HK-2 (cell line): ENCODE measurements at regions not wholly inside any gene's neighbourhood (a gene's known extent, or its start where the extent isn't known, plus 50 kb on each side); places are given as distances from the start of the nearest gene placed in this dataset.

Experiments used
- DNase-seq: peaks from one replicate; pipeline ENCODE4 v3.0.0-alpha.2; 2018; ENCODE audit not compliant: unreplicated experiment

GRCh38 chr4:108527723-108528122, 92.7 kb upstream of the RPL34 start:
- no peak for DNase-seq

- no peak for DNase-seq
These were observed 99.6 kb upstream of the RPL34 start for GRCh38 chr4:108520807-108521206.

- no peak for DNase-seq
These were observed 100.3 kb upstream of the RPL34 start for GRCh38 chr4:108519911-108520601.

- no peak for DNase-seq
These were observed 101.1 kb upstream of the RPL34 start for GRCh38 chr4:108519208-108519833.

- DNase-seq = no peak
These were observed 107.5 kb upstream of the RPL34 start for GRCh38 chr4:108512615-108513505.

- DNase-seq = no peak
These were observed 108.8 kb upstream of the RPL34 start for GRCh38 chr4:108511618-108512017.

GRCh38 chr4:108502356-108502755, 118.0 kb upstream of the RPL34 start:
- no peak for DNase-seq

GRCh38 chr4:108498925-108499324, 121.5 kb upstream of the RPL34 start:
- DNase-seq = no peak

GRCh38 chr4:108493596-108493931, 126.8 kb upstream of the RPL34 start:
- DNase-seq = no peak

GRCh38 chr4:108492816-108493595, 127.4 kb upstream of the RPL34 start:
- DNase-seq = peak; percentile 21

GRCh38 chr4:108488865-108489264, 131.5 kb upstream of the RPL34 start:
- DNase-seq = no peak

GRCh38 chr4:108486046-108486445, 134.3 kb upstream of the RPL34 start:
- no peak for DNase-seq

- DNase-seq = no peak
These were observed 136.2 kb upstream of the RPL34 start for GRCh38 chr4:108484187-108484586.

- no peak for DNase-seq
These were observed 136.7 kb upstream of the RPL34 start for GRCh38 chr4:108483650-108484049.

GRCh38 chr4:108483079-108483478, 137.3 kb upstream of the RPL34 start:
- no peak for DNase-seq

- no peak for DNase-seq
These were observed 139.5 kb upstream of the RPL34 start for GRCh38 chr4:108480881-108481280.

- DNase-seq = no peak
These were observed 142.8 kb upstream of the RPL34 start for GRCh38 chr4:108477527-108478108.

GRCh38 chr4:108473163-108473720, 147.1 kb upstream of the RPL34 start:
- DNase-seq = no peak

GRCh38 chr4:108466936-108467902, 153.2 kb upstream of the RPL34 start:
- DNase-seq = peak; percentile 2

- no peak for DNase-seq
These were observed 154.4 kb upstream of the RPL34 start for GRCh38 chr4:108465886-108466500.
